PC-3 (cell line): ENCODE measurements at regions not wholly inside any gene's neighbourhood (a gene's known extent, or its start where the extent isn't known, plus 50 kb on each side); places are given as distances from the start of the nearest gene placed in this dataset.

ENCODE experiments used
- CTCF ChIP-seq: fragments of 300-600 bp; sonication (generic); conservative IDR thresholded peaks from 2 replicates; pipeline ENCODE4 v1.5.1; 2017; ENCODE audit warnings: antibody characterized with exemption, low read depth, mild to moderate bottlenecking, low read length
- EZH2phosphoT487 ChIP-seq: fragments of 300-600 bp; sonication (generic); IDR thresholded peaks from 2 replicates; pipeline ENCODE4 v1.6.1; 2018; ENCODE audit warnings: mild to moderate bottlenecking, antibody characterized with exemption, low read length, borderline replicate concordance

GRCh38 chr11:10380921-10381320 lies 74.1 kb upstream of the AMPD3 start:
- TF ChIP-seq CTCF (no peak), EZH2phosphoT487 (no peak)
